Mucosa of gallbladder (tissue), 1 donor: ENCODE measurements at regions not wholly inside any gene's neighbourhood (a gene's known extent, or its start where the extent isn't known, plus 50 kb on each side); places are given as distances from the start of the nearest gene placed in this dataset.

ENCODE experiments used
- DNase-seq: peaks from one replicate; pipeline ENCODE4 v3.0.0-alpha.2; 2020; ENCODE audit warnings: low spot score
- donor health status: DM: no; HTN: no; CAD: no.

DNA sequence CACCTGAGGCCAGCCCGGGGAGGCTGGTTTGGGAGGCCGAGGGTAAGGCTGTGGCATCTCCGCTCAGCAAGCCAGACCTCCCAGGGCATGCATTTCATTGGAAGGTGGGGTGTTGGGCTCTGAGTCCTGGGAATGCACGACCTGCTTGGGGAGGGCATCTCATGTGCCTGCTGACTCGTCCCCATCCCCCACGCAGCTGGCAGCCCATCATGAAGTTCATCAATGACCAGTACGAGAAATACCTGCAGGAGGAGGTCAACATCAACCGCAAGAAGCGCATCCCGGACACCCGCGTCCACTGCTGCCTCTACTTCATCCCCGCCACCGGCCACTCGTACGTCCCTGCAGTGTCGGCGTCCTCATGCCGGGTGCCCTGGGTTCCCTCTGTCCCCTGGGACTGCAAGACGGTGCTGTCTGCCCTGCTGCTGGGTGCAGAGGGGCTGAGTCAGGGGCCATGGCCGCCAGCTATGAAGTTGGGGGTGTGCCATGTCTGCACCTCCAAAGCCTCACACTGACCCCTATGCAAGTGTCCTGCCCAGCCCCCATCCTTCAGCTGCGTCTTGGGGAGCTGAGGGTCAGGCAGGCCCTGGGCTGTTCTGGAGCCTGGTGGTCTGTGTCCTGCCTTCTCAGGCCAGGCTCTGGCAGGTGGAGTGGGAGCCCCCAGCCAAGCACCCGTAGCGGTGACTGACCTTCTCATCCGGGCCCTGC, 347.9 kb downstream of the SEC14L1 start:
- no peak for DNase-seq

DNA sequence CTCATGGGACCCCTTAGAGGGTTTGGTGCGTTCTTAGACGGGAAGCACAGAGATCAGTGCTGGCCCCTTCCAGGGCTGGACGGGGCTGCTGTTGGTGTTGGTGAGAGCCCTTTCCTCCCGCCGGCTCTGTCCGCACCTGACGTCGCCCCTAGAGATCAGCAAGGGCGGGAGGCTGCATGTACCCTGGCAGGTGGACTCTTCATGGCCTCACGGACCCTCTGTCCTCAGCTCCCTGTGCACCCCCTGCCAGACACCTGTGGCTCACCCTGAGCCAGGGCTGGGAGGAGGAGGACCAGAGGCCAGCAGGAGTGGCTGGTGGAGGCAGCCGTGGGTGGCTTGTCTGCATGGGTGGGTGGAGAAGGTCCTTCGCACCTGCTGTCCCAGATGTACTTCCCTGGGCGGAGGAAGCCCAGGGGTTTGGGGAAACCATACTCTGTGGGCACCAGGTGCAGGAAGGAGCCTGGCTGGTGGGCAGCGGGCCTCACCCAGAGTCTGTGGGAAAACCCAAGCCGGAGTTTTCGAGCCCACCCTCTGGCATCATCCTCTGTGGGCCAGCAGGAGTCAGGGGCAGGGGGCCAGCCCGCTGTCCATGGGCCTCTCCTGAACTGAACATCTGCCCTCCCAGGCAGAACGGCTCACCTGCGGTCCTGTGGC, 348.6 kb downstream of the SEC14L1 start:
- no peak for DNase-seq

DNA sequence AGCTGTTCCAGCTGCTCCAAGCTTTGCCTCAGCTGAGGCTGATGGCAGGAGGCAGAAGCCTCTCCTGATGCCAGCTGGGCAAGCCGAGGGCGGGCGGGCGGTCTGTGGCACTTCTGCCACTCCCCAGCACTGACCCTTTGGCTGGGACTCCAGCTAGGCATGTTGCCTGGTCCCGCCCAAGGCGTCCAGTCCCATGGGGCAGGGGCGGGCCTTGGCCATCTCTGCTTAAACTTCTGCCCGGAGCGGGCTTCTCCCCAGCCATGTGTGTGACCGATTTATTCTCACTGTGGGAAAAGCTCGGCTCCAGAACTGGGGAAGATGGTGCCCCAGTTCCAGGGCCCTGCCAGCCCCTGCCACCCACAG, 349.1 kb downstream of the SEC14L1 start:
- peak; percentile 74 for DNase-seq

DNA sequence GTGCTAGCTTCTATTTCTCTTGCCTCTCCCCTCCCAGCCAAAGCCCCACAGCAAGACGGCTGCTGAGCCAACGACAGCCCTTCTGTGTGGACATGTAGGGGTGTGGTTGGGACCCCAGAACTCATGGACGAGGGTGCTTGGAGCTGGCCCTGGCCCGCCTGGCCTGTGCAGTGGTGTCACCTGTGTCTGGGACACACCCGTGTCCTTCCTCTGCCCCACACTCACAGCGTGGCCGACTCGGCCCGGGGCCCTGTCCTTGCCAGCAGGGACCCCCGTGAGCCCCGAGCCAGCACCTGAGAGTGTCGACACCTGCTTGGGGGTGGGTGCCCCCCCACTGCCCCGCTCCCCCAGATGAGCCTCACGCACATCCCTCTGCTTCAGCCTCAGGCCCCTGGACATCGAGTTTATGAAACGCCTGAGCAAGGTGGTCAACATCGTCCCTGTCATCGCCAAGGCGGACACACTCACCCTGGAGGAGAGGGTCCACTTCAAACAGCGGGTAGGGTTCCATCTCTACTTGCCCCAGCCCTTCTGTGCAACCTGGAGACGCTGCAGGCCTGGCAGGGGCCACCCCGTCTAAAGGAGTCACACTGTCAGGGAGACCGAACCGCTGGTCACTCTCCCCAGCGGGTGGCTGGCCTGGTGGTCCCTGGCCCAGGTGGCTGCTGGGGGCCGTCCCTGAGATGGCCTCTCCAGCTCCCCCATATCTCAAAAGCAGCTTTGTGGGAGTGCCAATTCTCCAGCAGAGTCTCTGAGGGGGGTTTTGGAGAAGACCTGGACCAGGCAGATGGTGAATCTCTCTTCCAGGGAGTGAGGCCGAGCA, 349.8 kb downstream of the SEC14L1 start:
- no peak for DNase-seq

DNA sequence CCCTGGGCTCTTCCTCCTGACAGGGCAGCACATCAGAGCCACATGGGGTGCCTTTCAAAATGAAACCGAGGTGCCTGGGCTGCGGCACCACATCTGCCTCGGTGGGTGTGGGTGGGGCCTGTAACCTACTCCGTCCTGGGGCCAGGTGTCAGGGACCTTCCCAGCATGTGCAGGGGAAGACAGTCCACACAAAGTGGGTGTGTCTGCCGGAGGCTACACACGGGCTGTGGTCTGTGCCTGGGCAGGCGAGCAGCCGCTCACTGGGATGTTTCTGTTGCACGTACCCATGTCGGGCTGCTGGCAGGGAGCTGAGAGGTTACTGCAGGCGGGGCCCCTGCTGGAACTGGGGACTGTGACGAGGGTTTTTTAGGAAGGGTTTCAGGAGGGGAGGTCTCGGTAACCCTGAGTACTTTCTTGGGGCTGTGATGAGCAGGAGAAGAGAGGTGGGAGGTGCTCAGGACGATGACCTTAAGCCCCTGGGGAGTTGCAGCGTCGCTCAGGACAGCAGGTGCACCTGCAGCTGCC, 351.2 kb downstream of the SEC14L1 start:
- DNase-seq: no peak

DNA sequence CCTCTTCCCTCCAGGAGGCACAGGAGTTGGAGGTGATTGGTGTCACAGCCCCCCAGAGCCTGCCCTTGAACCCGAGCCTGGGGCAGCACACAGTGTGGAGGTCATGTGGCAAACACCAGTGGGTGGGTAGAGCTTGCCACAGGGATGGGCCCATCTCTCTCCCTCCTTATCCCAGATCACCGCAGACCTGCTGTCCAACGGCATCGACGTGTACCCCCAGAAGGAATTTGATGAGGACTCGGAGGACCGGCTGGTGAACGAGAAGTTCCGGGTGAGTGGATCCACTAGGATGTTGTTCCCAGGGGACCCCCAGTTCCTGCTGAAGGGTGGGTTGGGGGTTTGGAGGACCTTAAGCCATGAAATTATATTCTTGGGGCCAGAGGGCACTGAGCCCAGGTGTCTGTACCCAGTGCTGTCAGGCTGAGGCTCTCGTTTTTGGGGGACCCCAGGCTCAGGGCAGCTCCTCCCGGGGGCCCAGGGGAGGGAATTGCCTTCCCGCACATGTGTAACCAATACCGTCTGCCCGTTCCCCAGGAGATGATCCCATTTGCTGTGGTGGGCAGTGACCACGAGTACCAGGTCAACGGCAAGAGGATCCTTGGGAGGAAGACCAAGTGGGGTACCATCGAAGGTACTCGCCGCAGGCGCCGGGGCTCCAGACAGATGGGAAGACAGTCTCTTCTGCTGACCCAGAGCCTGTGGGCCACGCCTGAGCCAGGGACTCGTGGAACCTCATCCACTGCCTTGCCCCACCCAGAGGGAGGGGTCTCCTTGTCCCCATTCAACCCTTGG, 351.9 kb downstream of the SEC14L1 start:
- DNase-seq: no peak

DNA sequence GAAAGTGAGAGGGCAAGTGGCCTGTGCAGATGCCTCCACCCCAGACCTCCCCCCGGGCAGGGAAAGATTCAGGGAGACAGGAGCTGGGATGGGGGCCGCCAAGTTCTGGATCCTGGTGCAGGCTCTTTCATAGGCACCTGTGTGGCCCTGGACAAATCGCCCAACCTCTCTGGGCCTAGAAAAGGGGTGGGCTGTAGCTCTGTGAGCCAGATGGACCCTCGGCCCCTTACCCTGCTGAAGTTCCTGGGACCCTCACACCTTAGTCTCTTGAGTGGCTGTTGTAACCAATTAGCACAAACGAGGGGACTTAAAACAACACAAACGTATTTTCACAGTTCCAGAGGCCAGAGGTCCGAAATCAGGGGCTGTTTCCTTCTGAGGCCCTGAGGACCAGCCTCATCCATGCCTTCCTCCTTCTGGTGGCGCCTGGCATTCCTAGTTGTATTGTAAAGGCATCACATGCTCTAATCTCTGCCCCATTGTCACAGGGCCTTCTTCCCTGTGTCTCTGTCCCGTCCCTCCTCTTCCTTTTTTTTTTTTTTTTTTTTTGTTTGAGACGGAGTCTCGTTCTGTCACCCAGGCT, 352.6 kb downstream of the SEC14L1 start:
- no peak for DNase-seq

DNA sequence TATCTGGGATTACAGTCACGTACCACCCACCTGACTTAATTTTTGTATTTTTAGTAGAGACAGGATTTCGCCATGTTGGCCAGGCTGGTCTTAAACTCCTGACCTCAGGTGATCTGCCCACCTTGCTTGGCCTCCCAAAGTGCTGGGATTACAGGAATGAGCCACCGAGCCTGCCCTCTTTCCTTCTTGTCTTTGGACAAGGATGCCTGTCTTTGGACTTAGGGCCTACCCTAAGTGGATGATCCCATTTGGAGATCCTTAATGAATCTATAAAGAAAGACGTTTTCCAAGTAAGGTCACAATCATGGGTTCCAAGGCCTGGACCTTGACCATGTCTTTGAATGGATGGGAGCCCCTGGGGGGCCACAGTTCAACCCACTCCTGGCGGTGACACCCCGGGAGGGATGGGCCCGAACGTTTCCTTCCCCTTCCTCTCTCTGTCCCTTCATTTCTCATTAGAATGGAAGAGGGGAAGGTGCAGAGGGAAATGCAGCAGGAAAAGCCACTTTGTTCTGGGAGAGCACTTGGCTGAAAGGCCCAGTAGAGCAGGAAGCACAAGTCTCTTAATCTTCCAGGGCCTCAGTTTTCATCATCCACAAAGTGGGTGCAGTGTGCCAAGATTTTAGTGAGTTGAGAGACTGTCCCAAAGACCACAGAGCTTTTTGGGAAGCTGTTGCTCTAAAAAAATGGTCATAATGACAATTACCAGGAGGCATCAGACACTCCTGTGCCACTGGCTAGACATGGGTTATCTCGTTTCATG, 353.3 kb downstream of the SEC14L1 start:
- no peak for DNase-seq

DNA sequence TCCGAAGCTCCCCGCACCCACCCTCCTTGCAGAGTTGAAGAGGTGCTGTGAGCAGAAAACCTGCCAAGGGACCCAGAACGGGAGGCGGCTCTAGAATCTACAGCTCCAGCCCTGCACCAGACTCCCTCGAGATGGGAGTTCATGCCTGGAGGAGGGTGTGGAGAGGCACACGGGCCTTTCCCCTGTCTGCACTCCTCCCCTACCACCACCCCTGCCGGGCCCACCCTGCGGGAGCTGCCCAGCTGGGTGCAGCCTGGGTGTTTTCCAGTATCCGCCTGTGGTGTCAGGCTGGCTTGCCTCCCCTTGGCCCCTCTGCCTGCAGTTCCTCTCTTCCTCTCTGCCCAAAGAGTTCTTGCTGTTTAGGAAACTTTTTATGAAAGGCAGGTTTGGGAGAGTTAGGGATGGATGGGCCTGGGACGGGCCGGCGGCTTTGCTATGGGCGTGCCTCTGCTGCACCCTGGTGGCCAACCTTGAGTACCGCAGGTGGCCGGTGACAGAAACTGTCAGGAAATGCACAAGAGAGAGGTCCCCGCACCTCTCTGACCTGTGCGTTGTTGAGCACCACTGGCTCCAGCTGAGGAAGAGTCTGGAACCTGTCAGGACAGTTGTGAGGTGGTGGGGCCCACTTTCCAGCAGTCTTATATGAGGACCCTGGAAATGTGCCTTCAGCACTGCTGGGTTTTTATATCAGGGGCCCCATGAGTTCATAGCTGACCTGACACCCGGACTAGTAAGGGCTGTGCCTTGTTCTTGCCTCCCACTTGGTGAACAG, 354.1 kb downstream of the SEC14L1 start:
- peak; percentile 79 for DNase-seq

DNA sequence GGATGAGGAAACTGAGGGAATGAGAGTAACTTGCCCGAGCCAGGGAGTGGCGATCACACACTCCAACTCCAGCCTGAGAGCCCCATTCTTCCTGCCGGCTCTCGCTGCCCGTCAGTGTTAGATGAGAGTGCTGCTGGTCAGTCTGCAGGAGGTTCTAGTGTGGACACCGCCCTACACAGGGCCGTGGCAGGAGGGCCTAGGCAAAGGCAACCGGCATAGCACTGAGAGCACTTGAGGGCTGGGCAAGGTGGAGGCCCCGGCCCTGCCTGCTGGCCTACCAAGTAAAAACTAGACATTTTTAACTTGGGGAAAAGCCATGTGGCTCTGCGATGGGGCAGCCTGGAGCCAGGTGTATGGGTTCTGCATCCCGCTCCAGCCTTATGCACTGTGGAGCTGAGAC, 354.8 kb downstream of the SEC14L1 start:
- no peak for DNase-seq

DNA sequence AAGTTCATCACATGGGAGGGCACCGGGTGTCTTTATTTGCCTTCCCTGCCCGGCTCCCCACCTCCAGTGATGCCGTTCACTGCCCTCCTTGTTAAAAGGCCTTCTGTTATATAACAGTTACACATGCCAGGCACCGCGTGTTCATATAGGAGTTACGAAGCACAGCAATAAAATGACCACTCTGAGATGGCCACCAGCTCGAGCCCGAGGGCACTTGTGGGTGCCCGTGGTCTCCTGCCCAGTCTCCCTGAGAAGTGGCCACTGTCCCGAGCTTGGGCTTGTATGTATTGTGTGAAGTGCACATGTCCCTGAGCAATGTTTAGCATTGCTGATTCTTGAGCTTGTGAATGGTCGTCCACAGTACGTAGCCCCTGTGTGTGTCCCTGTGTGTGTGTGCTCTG, 355.6 kb downstream of the SEC14L1 start:
- no peak for DNase-seq

DNA sequence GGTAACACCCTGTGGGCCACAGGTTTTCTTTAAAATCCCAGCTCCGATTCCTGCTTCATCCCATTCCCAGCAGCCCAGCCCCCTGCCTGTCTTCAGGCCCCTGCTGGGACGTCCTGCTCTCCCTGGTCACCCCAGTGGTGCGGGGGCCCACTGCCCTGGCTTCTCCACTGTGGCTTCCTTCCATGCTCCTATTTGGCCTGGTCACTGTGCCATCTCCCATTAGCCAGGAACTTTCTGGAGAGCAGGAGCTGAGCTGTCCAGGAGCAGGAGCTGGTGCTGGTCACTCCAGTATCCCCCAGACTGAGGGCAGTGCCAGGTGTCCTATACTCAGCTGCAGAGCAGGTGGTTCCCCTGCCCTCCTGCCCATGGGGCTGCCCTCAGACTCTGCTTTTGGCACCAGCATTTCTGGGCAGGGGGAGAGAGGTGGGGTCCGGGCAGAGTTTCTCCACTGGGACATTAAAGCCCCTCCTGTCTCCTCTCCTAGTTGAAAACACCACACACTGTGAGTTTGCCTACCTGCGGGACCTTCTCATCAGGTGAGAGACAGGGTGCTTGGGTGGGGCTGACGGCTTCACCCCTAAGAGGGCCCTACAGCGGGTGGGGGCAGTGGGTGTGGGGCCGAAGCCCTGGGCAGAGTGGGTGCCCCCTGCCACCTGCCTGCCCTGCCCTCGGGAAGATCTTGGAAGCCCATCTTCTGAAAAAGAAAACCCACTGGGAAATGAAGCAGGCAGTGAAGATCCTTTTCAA, 356.2 kb downstream of the SEC14L1 start:
- no peak for DNase-seq

DNA sequence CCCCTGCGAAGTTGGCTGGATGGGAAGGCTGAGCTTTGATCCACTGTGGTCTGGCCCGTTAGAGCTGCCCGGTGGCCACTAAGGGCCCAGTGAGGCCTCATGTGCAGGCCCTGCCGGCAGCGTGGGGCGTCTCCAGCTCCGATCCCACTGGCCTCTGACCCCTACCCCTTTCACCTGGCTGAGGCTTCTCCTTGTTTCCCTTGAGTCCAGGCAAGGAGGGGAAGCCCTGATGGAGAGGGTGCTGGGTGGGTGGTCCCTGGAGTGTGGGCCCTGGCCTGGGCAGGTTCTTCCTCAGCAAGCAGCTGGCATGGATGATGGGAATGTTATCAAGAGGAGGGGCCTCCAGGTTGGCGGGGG, 356.8 kb downstream of the SEC14L1 start:
- no peak for DNase-seq

DNA sequence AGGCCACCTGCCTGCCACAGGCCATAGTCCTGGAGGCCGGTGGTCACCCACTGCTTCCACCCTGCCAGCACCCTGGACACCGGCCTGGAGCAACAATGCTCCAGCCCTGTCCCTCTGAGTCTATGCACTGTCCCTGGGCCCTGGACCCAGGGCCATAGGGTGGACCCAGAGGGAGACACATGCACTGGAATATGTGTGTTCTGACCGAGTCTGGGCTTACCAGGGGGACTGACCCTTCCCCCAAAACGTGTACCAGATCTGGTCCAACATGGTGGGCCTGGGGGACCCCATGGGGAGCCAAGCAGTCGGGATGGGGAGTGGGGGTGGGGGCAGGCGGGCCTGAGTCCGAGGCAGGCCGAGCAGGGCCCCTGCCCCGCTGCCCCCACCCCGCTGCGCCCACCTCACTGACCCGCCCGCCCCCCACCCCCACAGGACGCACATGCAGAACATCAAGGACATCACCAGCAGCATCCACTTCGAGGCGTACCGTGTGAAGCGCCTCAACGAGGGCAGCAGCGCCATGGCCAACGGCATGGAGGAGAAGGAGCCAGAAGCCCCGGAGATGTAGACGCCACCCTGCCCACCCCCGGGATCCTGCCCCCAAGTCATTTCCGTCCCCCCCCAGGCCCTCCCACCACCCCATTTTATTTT, 357.4 kb downstream of the SEC14L1 start:
- DNase-seq: no peak

DNA sequence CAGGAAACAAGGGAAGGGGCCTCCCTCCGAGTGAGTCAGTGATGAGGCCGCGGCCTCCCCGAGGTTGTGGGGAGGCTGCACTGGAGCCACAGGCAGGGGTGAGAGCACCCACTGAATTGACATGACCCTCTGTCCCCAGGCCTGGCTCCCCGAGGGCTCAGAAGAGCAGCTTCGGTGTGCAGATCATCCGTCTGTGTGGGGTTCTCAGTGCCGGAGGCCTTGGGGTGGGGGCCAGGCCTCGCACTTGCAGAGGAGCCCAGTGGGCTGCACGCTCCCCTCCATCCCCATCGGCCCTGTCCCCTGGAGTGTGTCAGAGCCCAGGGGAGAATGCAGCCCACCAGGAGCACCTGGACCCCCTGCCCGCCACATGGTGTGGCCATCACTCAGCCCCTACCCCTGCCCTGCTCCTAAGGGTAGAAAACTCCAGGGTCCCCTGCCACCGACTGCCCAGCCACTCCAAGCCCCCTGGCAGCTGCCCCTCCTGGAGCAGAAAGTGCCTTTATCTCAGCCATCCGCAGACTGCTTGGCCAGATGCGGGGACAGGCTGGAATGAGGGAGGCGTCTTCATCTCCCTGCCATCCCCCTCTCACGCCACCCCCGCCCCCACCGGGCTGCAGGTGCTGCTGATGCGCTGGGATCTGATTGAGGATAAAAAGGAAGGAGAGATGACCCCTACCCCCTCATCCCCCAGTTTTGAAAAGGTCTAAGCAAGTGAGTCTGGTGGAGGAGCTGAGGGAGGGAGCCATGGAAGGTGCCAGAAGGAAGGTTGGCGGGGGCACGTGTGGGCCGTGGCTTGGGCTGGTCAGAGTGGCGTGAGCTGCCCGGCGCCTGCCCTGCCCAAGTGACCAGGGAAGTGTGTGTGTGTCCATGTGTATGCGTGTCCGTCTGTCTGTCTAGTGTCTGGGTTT, 358.3 kb downstream of the SEC14L1 start:
- no peak for DNase-seq

DNA sequence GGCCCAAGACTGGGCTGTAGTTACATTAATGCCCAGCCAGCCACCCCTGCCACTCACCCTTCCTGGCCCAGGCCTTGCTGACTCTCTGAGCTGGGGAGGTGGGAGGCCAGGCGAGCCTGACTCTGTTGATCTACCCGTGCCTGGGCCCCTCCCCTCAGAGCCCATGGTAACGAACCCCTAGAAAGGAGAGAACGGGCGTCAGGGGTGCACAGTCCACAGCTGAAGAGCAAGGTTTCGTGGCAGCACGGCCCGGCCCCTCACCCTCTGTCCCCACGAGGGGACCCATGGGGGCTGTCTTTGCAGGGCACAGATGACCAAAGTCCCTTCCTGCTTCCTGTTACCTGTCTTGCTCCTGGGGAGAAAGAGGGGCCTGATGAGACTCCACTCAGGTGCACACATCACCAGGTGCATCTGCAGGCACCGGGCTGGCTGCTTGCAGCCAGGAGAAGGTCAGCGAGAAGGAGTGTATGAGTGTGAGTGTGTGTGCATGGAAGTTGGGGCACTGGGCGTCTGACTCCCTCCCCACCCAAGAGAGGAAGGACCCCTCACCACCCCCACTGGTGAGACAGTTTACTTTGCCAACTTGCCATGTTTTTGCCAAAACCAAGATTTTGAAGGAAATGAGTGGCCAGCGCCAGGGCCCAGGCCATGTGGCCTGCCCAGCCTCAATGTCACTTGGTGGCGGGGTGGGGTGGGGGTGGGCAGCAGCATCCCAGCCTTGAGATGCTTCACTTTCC, 359.1 kb downstream of the SEC14L1 start:
- no peak for DNase-seq

DNA sequence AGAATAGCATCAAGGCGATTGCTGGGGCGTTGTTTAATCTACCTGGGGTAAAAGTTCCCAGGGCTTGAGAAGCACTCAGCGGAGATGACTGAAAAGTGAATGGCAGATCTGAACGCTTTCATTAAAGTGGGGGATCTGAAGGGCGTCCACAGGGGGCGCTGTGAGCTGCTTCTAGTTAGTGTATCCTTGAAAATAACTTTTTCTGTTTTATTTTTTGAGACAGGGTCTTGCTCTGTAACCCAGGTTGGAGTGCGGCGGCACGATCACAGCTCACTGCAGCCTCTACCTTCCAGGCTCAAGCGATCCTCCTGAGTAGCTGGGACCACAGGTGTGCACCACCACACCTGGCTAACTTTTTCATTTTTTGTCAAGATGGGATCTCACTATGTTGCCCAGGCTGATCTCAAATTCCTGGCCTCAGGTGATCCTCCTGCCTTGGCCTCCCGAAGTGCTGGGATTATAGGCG, 360.4 kb downstream of the SEC14L1 start:
- DNase-seq: no peak
